ENCODE measurements at regions not wholly inside any gene's neighbourhood (a gene's known extent, or its start where the extent isn't known, plus 50 kb on each side); places are given as distances from the start of the nearest gene placed in this dataset.
"Not testable (repeated sequence)": the region's sequence is repeated elsewhere in the genome, so short reads cannot be mapped to it uniquely, and the experiment has no call there.

DNA sequence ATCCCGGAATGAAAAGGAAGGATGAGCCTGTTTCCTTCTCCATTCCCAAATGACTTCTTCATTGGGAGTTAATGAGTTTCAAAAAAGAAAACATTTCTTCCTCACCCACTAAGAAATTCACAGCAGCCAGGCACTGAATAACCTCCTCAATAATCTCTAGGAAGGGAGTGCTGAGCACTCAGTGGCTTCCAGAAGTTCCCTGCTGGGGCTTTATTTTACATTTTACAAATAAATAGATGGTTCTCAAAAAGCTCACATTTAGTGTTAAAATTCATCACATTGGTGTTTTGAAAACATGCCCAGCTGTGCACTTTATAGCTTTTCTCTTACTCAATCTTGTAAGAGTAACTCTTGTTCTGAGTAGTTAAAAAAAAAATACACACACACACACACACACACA is 148.9 kb upstream of the PFKP start:
- no peak for DNase-seq

DNA sequence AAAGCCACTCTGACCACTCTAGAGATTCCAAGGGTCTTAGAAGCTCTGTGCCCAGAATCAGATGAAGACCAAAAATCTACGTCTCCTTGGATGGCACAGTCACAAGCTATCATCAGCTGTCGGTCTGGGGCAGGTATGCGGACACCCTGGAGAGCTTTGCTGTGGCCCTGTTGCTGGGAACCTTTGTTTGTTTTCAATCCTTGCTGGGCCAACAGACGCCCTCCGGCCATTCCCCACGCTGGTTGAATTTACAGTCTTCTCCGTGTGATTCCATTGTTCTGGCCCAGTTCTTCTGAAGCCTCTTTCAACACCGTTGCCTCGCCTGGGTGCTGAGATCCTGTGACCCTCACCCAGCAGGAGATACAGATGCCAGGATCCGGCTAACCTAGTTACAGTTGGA is 149.4 kb upstream of the PFKP start:
- no peak for DNase-seq

DNA sequence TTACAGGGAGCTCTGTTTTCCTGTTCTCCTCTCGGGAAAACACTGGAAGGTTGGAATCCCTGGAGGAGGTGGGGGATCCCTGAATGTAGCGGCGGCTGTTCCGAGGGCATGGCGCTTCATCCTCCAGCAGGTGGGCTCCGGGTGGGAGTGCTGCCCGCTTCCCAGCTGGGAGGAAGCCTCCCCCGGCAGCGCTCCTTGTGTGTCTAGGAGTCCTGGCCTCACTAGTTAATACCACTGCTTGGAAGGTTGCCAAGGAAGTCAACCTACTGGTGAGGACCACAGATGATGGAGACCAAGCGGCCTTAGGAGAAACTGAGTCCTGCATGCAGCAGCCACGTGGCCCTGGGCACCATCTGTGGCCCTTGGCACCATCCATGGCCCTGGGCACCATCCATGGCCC is 151.9 kb upstream of the PFKP start:
- DNase-seq: no peak

DNA sequence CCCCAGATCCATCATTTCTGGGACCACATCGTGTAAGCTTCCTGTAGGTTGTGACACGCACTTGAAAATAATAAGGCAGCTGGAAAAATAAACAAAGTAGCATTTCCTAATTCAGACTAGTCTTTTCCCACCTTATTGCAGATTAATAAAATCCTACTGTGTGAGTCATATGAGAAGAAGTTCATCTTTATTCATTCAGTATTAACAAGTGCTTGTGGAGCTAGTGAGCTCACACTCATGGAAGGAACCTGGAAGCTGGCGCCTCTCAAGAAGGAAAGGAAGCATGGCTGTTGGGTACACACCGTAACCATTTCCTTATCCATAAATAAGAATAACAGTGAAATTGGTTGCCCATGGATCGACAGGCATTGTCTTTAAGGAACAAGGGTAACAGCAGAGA is 152.6 kb upstream of the PFKP start:
- no peak for DNase-seq

DNA sequence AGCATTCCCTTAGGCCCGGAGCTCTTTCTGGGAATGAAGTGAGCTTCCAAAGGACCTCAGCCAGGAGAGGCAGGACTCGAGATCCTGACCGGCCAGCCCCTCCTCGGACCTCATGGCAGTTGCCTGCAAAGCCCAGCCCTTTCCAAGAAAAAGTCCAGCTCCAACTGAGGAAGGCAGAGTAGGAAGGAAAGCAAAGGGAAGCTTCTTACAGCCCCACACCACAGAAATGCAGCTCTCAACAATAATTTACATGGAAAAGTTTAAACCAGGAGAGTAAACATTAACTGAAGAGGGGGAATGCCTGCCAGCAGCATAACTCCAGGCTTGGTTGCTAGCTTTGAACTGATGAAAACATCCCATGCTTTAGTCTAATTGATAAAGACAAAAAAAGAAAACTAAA is 153.9 kb upstream of the PFKP start:
- DNase-seq: no peak

DNA sequence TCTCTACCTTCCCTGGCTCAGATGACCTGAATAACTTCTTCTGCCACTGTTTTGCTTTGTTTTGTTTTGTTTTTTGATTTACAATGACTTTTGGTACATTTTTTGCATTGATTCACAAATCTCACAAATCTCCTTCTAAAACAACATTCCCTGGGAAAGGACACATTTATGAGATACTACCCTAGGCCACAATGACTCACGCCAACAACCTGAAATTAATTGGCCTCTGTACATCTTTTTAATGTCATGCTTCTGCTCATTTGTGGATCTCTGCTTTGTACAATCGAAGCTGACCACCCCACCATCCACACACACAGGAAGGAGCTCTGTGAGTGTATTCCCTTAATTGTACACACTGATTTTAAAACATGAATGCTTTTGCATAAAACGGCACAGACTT is 156.7 kb upstream of the PFKP start:
- DNase-seq: no peak

DNA sequence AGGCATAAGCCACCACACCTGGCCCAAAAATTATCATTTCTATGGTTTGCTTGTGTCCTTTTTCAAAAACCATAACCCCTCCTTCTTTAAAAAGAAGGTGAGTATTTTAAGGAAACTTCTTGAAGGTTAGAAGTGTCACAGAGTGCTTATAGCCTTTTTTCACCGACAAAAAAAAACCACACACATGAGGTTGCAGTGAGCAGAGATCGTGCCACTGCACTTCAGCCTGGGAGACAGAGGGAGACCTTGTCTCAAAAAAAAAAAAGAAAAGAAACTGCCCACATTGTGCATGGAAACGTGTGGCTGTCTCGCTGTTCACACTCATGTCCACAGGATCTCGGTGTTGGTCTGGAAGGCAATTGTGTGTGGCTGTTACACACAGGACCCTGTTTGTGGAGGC is 157.4 kb upstream of the PFKP start:
- no peak for DNase-seq

DNA sequence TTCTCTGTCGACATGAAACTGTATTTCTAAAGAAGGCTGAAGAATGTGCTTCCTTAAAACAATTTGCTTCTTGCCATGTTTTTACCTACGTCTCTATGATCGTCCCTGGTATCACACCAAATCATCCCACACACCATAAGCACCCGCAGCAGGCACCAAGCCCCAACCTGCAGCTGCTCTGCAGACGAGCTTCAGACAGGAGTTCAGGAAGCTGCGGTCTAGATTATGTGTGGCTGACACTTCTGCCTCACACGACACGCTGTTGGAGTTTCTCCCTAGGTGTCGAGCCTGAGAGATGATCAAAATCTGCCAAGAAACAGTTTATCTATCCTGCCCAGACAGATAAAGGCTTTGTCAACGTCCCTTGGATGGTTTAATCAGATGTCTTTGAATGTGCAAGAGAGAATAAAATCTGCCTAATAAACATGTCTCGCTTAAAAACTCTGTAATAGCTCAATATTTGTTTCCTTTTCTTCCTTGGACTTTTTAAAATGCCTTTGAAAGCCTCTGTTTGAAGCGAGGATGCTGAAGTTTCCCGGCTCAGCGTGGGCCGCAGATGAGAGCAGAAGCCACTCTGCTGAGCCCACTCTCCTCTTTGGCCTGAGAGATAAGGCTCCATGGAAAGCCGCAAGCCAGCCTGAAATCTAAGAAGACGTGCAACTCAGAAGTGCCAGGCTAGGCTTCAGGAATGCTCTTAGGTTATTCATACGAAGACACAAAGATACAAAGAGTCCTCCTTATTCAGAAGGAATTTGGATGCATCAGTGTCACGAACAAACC is 158.3 kb upstream of the PFKP start:
- peak; percentile 75 for DNase-seq

DNA sequence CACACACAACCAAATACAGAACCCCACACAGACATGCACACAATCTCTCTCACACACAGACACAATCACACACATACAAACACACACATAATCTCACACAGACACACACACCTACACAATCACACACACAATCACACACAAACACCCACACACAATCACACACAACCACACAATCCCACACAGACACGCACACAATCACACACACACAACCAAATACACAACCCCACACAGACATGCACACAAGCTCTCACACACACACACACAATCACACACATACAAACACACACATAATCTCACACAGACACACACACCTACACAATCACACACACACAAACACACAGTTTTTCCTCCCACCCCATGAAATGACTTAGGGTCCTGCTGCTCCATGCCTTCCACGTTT is 160.4 kb upstream of the PFKP start:
- DNase-seq: no peak

DNA sequence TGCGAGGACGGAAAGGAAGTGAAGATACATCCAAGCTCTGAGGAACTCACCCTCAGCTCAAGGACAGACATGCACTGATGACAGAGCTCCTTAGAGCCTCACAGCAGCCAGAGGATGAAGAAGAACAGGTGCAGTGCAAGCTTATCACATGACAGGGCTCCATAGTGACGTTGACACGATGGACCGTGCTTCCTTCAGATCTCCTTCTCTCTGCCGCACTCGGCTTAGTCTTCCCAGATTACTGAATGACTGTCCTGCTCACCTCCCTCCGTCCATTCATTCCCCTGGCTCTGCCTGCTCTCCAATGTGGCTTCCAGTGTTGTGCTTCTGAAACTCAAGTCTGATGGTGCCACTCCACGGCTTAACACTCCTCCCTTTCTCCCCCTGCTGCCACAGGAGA is 161.5 kb upstream of the PFKP start:
- no peak for DNase-seq

DNA sequence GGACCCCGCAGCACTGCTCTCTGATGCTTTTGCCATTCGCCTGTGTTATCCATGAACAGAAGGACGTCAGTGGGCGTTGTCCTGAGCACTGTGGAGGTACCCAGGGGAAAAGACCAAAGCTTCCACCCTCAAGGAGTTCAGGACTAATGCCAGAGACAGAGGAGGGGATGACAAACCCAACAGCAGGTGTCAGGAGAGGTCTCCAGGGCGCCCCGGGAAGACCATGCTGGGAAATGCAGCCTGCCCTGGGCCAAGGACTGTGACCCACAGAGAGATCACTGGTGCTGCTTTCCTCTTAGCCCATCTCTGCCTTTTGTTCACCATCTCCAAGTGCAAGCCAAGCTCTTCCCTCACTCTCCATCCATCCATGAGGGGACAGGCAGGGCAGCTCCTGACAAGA is 166.8 kb upstream of the PFKP start:
- no peak for DNase-seq

DNA sequence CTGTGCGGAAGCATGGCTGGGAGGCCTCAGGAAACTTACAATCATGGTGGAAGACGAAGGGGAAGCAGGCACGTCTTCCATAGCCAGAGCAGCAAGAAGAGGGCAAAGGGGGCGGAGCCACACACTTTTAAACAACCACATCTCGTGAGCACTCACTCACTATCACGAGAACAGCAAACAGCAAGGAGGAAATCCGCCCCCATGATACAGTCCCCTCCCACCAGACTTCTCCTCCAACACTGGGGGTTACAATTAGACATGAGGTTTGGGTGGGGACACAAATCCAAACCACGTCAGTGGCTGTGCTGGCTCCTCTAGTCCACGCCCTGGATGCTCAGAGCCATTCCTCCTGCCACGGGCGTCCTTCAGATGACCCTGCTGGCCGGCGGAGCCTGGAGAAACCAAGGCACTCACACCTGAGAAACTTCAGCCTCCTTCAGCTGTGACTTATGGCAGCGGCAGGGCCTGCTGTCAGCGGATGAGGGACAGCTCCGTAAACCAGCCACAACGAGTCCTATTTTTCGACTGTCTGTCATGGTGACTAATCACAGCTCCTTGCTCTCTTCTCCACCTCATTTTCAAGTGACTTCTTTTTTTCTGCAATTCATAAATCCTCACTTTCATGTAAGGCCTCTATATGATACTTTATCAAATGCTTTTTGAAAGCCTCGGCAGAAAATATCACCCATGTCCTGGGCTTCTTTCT is 167.9 kb upstream of the PFKP start:
- no peak for DNase-seq

DNA sequence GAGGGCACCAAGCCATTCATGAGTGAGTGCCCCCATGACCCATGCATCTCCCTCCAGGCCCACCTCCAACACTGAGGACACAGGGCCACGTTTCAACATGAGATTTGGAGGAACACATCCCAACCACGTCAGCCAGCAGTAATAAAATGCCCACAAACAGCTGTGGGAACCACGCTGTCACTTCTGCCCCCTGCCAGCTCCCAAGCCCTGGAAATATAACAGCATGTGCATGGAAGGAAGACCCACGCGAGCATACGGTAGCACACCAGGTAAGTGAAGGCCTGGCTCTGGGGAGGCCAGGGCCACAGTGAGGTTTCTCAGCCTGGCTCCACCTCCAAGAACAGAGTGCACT is 168.9 kb upstream of the PFKP start:
- no peak for DNase-seq

DNA sequence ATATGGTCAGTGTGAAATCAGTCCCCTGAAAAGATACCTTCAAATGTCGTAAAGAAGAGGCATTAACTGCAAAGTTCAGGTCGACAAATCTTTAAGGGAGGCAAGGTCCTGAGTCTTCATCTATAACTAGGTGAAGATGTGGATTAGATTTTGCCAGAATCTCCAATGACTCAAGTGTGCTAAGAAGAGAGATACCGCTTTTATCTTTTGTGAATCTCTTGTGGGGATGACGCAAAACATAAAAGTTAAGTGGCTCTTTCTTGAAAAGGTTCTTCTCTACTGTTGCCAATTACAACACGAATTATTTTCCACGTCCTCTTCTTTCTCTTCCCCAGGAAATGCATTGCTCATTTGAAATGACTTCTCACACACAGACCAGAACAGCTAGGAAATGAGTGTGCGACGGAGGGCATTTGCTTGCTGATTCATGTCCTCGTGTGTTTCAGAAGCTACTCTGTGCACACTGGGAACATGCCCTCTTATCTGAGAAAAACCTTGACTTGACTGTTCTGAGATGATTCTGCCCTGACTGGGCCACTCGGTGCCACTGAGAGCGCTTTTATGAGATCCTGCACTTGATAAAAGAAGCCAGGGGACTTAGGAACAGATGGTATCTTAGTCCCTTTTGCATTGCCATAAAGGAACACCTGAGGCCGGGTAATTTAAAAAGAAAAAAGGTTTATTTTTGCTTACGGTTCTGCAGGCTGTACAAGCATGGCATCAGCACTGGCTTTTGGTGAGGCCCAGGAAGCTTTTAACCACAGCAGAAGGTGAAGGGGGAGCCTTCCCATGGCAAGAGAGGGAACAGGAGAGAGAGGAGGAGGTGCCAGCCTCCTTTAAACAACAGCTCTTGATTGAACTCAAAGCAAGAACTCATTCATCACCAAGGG is 169.5 kb upstream of the PFKP start:
- DNase-seq: no peak

DNA sequence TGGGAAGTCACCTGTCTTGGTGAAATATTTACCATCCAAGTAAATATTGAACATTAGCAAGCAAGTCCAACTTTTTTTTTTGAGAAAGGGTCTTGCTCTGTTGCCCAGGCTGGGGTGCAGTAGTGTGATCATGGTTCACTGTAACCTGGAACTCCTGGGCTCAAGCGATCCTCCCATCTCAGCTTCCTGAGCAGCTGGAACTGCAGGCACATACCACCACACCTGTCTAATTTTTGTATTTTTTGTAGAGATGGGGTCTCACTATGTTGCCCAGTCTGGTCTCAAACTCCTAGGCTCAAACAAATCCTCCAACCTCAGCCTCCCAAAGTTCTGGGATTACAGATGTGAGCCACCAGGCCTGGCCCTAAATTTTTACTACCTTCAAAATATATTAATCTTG is 171.0 kb upstream of the PFKP start:
- not testable (repeated sequence) for DNase-seq

DNA sequence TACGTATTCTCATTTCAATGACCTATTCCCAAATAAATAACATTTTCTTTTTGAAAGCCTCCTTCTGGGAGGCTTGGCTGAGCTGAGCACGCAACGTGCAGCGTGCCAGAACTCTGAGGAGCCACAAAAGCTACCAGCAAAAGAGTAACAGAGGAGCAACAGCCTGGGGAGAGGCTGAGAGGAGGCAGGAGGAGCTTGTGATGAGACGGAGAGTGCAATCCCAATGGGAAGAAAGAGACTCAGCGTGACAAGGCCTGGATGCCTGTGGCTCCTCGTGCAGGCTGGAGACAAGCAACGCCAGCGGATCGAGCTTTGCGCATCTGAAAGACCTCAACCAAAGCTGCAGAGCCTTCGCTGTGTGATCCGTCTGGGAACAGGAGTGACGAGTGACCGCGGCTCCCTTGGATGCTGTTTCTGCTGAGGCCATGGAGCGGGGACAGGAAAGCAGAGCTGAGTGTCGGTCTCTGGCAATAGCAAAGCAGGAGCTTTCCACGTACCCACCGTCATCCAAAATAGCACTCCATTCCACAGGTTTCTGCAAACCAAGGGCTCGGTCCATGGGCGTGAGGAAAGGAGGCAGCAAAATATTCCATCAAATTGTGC is 171.7 kb upstream of the PFKP start:
- no peak for DNase-seq

DNA sequence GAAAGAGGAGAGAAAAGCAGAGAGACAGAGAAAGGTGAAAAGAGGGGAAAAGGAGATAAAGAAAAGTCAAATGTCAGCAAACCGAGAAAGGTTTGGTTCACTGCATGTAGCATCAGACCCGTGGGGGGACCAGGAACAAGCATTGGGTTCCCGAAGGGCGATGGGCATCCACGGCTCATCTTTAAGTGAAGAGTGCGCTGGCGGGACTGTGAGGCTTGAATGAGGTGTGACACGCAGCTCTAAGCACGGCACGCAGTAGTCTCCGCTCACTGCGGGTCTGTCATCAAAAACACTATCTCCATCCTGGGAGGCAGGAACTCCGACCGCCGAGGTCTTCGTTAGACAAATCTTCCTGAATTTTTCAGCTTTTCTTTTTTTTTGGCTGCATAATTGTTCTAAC is 173.4 kb upstream of the PFKP start:
- no peak for DNase-seq

DNA sequence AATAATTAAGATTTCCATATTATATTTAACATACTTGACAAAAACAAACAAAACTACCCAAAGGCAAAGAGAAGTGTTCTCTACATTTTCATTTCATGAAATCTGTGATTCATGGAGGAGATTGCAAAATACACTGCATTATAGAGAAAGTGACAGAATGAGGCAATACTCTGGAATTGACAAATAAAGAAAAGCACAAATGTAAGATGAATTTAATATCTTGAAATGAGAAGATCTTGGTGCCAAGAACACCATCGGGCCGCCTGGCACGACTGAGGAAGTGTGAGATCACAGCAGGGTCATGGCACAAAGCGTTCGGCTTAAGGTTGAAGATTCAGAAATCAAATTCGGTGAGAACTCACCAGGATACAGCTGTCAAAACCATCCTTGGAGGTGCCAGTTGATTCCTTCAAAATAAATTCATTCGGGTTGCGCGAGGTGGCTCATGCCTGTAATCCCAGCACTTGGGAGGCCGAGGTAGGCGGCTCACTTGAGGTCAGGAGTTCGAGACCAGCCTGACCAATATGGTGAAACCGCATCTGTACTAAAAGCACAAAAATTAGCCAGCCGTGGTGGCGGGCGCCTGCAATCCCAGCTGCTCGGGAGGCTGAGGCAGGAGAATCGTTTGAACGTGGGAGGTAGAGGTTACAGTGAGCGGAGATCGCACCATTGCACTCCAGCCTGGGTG is 174.0 kb upstream of the PFKP start:
- no peak for DNase-seq

DNA sequence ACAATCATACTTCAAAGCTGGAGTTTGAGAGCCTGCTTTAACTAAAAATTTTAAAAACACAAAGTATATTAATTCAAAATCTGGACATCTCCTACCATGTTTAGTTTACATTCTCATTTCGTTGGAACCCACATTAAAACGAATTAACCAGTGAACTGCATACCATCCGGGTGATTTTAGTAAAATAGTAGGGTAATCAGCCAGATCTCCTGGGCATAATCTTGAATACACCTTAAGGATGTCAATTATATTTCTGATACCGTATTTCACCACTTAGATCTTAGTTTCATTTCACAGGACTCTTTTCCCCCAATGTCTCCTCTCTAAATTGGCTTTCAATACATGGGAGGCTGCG is 175.6 kb upstream of the PFKP start:
- DNase-seq: no peak

DNA sequence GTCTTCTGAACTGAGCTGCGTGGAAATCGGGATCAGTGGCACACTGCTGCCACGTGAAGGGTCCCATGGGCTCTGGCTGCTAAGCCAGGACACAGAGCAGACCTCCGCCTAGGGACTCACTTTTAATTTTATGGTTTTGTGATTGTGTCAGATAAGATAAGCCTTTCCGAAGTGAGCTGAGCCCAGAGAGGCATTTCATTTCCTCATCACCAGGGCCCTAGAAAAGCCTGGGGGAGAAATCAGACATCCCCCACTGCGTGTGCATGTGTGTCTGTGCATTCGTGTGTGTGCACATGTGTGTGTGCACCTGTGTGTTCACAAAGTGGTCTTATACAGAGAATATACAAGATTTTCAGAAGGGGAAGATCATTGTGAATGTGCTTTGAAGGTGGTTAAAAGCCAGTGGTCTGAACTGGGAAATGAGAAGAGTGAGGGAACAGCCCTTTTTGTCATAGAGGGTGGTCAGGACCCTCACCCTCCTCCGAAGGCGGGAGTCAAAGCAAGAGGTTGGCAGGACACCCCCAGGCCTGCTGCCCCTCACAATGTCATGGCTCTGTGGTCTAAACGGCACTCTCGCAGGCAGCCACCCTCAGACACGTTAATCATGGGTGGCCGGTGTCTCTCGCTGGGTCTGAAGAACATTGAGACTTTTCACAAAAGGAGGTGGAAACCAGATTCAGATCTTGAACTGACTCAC is 176.1 kb upstream of the PFKP start:
- DNase-seq: no peak

DNA sequence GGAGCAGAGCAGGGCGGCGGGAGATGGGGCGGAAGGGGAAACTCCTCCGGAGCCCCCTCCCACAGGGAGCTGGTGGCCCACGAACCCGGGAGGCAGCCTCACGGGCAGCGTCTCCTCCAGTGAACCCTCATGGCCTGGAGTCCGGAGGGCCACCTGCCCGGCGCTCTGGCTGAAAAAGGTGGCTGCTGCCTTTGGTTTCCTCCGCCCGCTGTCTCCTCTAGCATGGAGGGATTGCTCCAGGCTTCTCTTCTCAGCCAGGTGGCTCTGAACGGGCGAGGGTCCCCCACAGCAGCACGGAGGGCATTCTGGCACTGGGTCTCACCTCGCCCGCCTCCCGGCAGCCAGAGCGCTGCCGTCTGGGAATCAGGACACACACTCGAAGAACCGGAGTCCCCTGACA is 177.3 kb upstream of the PFKP start:
- no peak for DNase-seq

DNA sequence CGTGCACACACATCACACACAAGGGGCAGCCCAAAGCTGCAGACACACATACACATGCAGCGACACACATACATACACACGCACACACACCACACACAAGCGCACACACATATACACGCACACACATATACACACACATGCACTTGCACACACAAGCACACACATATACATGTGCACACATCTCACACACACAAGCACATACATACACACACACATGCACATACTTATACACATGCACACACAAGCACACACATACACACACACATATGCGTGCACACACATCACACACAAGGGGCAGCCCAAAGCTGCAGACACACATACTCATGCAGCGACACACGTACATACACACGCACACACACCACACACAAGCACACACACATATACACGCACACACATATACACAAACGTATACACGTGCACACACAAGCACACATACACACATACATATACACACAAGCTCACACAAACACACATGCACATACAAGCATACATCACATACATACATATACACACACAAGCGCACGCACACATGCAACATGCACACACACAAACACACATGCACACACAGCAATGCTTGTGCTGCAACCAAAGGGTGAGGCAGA is 178.8 kb upstream of the PFKP start:
- DNase-seq: no peak
